GM12878 (cell line): ENCODE measurements at regions not wholly inside any gene's neighbourhood (a gene's known extent, or its start where the extent isn't known, plus 50 kb on each side); places are given as distances from the start of the nearest gene placed in this dataset.

Experiments used
- CHD4 ChIP-seq: fragments of 200-600 bp; sonication (generic); IDR thresholded peaks from 2 replicates; pipeline ENCODE4 v1.6.1; 2016; ENCODE audit warnings: mild to moderate bottlenecking
- CREM ChIP-seq: IDR thresholded peaks from 2 replicates; pipeline ENCODE4 v1.6.1; 2014; ENCODE audit warnings: antibody characterized with exemption, low read depth
- CTCF ChIP-seq, 3 experiments: IDR thresholded peaks in 2 of 3; conservative IDR thresholded peaks in 1 of 3; 2 replicates each; pipeline ENCODE4 v1.5.1; 2011; ENCODE audit warnings: low read depth in 3 of 3, low read length in 3 of 3, mild to moderate bottlenecking in 3 of 3, control low read depth in 2 of 3, moderate library complexity in 2 of 3, inconsistent platforms in 1 of 3, mixed read lengths in 1 of 3; ENCODE audit not compliant: control insufficient read depth in 2 of 3, insufficient read depth in 1 of 3; ENCODE audit errors: extremely low read depth in 1 of 3
- GABPA ChIP-seq: IDR thresholded peaks from 2 replicates; pipeline ENCODE4 v1.6.1; 2014; ENCODE audit warnings: antibody characterized with exemption, low read depth, mild to moderate bottlenecking, inconsistent platforms
- HDAC2 ChIP-seq: fragments of 200-600 bp; sonication (generic); IDR thresholded peaks from 2 replicates; pipeline ENCODE4 v1.6.1; 2017
- HDAC6 ChIP-seq: fragments of 200-600 bp; sonication (generic); IDR thresholded peaks from one replicate; pipeline ENCODE4 v1.8.0; 2017; ENCODE audit warnings: antibody characterized with exemption; ENCODE audit not compliant: unreplicated experiment
- MXI1 ChIP-seq: fragments of 150-350 bp; IDR thresholded peaks from 2 replicates; pipeline ENCODE4 v1.6.1; 2011; ENCODE audit warnings: low read depth, mild to moderate bottlenecking, inconsistent platforms, low read length, improper control_type of control experiment
- POLR2A ChIP-seq: IDR thresholded peaks from 2 replicates; pipeline ENCODE4 v1.6.1; 2011; ENCODE audit warnings: low read depth, mild to moderate bottlenecking, low read length
- REST ChIP-seq: IDR thresholded peaks from 2 replicates; pipeline ENCODE4 v1.6.1; 2012; ENCODE audit warnings: mild to moderate bottlenecking, low read depth, low read length
- SIN3A ChIP-seq: IDR thresholded peaks from 2 replicates; pipeline ENCODE4 v1.6.1; 2012; ENCODE audit warnings: low read depth, low read length, improper control_type of control experiment

- TF ChIP-seq POLR2A (no peak), CREM (no peak), CTCF (IDR thresholded peaks at IDR 0.05 in 2 of 3, conservative IDR thresholded peaks at IDR 0.05 in 1 of 3; ENCODE audit: control insufficient read depth in 2 of 3, extremely low read depth in 1 of 3, insufficient read depth in 1 of 3, low read depth in 3 of 3, low read length in 3 of 3) (no peak), SIN3A (no peak), CHD4 (no peak), HDAC6 (no peak), HDAC2 (no peak), GABPA (no peak), MXI1 (no peak), REST (no peak)
Measured at GRCh38 chr21:31802331-31802730, 70.4 kb upstream of the SCAF4 start.
